Fibroblast of lung (primary cell): ENCODE measurements at regions not wholly inside any gene's neighbourhood (a gene's known extent, or its start where the extent isn't known, plus 50 kb on each side); places are given as distances from the start of the nearest gene placed in this dataset.

Experiments used
- EZH2 ChIP-seq: IDR thresholded peaks from 2 replicates; pipeline ENCODE4 v1.5.1; 2012; ENCODE audit warnings: low read length, control low read depth, mild to moderate bottlenecking; ENCODE audit errors: missing control alignments
- TF ChIP-seq, protein P1 (sequence below), 2 donors: IDR thresholded peaks in 1 of 2; conservative IDR thresholded peaks in 1 of 2; 1 replicate in 1 of 2; 2 replicates in 1 of 2; pipeline ENCODE4 v1.5.1; 2011 to 2012; ENCODE audit warnings: low read length in 2 of 2, control low read depth in 1 of 2, inconsistent platforms in 1 of 2, low read depth in 1 of 2, mild to moderate bottlenecking in 1 of 2

DNA sequence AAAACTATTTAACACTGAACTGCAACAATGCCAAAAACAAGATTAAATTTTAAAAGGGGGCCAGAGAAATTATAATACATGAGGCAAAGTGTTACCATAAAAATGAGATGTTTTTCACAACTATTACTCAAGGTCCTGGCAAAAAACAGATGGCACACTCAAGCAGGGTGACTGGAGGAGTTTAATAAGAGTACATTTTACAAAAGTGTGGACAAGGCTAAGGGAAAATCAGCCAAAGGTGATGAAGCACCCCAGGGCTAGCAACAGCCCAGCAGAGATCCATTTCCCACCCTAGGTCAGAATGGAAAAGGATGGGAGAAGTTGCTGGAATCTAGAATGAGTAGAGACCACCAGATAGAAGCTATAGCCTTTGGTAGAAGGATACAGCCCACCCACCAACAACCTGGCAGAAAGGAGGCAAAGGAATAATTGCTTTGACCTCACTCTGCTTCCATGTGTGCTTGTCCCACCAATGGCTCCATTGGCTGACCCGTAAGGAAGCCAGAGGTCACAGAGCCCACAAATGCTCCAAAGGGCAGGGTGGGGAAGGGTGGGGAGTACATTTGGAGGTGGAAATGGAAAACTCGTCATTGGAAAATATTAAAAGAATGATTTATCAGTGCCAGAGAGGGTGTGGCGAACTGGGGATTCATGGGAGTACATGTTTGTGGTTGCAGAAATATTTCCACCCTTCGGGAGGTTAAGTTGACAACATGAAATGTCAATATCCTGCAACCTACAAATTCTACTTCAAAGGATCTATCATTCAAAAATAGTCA is 161.0 kb upstream of the UBE2E2 start:
- TF ChIP-seq, protein P1, sequence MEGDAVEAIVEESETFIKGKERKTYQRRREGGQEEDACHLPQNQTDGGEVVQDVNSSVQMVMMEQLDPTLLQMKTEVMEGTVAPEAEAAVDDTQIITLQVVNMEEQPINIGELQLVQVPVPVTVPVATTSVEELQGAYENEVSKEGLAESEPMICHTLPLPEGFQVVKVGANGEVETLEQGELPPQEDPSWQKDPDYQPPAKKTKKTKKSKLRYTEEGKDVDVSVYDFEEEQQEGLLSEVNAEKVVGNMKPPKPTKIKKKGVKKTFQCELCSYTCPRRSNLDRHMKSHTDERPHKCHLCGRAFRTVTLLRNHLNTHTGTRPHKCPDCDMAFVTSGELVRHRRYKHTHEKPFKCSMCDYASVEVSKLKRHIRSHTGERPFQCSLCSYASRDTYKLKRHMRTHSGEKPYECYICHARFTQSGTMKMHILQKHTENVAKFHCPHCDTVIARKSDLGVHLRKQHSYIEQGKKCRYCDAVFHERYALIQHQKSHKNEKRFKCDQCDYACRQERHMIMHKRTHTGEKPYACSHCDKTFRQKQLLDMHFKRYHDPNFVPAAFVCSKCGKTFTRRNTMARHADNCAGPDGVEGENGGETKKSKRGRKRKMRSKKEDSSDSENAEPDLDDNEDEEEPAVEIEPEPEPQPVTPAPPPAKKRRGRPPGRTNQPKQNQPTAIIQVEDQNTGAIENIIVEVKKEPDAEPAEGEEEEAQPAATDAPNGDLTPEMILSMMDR (conservative IDR thresholded peaks at IDR 0.05 in 1 of 2, IDR thresholded peaks at IDR 0.05 in 1 of 2; ENCODE audit: low read depth in 1 of 2, low read length in 2 of 2): no peak
- TF ChIP-seq EZH2: no peak
